ENCODE measurements at regions not wholly inside any gene's neighbourhood (a gene's known extent, or its start where the extent isn't known, plus 50 kb on each side); places are given as distances from the start of the nearest gene placed in this dataset.

DNA sequence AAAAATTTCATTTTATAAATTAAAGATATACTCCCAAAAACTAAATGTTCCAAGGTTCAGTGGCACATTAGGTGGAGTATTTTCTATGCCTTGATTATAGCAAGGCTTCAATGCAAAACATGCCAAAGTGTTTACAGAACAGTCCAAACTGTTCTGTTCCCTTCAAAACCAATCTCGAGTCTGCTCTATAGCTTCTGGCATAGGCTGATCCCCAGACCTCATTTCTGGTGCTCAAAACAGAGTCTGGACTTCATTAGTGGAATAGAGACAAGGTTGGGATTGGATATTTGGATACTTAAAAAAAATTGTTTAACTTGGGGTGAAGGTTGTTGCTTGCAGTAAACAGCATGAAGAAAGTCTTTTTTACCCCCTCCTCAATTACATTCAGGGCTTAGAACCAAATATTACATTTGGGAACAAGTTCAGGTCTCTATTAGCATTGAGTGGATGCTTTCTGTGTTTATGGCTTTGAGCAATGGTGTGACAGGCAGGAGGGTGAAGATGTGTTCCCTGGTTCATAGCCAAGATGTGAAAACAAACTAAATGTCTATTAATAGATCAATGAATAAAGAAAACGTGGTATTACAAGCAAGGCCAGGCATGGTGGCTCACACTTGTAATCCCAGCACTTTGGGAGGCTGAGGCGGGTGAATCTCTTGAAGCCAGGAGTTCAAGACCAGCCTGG is 208.1 kb upstream of the RND3 start:
- no peak for DNase-seq

DNA sequence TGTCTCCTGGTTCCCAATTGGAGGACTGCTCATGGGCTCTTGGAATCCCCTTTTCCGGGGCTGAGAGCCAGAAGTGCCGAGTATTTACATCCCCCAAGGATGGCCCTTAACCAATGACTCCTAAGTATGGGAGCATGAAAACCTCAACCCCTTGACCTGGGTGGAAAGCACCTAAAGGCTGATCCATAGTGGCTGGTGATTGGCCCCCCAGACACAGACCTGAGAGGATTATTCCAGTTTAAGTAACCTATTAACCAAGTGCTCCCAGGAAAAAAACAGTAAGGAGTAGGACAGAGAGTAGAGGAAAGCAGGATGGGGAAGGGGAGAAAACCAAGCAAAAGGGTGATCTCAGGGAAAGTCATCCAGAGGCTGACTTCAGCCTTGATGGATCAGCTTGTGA is 206.1 kb upstream of the RND3 start:
- DNase-seq, result no peak

DNA sequence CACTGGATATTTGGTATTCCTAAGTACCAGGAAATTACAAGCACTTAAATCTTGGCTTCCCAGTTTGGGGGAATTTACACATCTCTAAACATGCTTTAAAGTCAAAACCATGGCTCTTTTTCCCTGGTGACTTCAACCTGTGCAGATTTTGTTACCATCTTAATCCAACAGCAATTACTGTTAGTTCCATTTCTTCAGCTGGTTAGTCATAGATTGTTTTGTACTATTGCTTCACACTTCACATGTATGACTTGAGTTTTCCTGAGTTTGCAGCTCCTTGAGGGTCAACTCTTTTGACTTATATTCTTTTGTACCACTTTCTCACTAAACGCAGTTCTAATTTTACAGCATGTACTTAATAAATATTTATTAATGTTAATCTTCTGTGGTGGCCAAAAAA is 203.4 kb upstream of the RND3 start:
- no peak for DNase-seq

DNA sequence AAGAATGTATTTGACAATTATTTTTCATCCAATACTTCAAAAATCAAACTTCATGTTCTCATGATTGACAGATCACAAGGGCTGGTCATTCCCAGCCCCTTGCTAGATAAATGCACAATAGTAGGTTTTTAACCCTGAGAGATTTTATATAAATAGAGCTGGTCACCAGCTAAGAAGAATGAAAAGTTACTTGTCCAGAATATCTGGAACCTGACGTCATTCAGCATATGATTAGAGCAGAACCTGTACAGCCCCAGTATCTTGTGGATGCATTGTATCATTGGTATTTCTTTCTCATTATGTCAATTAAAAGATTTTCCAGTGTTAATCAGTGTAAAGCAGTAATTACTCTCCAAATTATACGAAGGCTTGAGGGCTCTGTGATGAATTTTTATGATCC is 202.8 kb upstream of the RND3 start:
- DNase-seq, result no peak

DNA sequence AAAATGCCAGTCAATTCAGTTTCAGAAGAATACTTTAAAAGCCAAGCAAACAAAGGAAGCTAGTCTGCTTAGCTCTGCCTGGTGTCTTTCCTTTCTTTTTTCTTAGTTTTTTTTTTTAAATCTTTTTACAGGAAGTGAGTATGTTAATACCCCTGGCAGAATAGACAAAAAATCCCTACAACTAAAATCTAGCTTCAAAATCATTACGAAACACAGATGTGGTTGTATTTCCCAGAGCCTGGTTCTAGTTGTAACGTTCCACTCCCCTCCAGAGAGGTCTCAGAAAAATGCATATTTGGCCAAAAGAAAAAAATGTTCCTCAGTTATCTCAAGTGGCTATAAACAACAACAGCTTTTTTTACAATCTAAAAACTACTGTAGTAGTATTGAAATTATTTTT is 202.1 kb upstream of the RND3 start:
- DNase-seq, result no peak

DNA sequence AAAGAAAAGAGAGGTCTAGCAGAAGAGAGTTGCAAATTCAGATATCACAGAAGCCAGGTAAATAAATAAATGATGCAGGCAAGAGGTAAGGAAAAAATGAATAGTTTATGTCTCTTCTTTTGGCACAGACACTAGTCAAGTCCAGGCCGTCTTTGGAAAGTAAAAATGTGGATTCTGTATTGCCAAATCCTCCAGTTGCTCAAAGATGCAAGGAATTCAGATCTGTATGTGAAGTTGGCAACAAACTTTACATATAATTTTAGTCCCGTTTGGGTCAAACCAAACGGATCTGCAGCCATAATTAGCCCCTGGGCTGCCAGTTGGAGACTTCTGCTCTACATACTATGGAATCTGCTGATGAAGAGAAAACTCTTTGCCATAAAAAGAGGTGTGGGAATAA is 200.5 kb upstream of the RND3 start:
- no peak for DNase-seq

DNA sequence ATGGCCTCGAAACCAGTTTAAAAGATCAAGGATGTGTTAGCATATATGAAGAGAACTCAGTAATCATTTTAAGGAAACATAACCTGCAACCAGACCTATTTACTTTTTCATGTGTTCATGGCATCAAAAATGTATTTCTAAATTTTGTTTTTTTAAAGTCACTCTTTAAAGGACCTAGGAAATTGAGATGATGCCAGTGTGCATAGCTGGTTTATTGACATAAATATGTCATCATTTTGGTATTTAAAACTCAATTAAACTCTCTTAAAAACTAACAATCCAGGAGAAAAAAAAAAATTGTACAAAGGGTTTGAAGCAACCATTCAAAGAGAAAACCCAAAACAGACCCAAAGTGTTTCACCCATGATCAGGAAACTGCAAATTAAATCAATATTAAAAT is 198.9 kb upstream of the RND3 start:
- no peak for DNase-seq

DNA sequence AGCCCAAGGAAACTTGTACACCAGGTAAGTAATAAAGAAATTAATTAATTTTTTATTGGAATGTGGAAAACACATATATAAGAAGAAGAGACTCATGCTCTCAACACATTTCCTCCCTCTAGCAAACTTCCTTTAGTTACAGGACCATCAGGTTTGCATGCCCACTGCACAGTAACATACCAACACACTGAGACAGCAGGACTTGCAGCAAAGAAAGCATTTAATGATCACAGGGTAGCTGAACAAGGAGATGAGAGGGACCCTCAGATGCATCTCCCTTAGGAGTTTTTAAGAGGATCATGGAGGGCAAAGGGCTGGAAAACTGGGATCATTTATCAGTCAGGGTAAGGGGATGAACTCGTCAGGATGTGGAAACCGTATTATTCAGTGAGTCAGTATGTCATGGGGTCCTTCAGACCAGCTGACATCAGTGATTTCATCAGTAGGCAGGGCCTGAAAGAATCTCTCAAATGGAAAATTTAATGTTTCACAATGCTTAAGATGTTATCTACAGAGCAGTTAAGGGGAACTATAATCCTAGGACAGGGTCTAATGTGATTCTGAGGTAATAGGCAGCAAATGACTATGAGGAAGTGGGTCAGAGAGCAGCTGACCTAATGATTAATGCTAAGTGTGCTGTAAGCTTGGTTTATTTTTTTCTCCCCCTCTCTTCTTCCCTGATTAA is 193.8 kb upstream of the RND3 start:
- DNase-seq, result peak; percentile 62

DNA sequence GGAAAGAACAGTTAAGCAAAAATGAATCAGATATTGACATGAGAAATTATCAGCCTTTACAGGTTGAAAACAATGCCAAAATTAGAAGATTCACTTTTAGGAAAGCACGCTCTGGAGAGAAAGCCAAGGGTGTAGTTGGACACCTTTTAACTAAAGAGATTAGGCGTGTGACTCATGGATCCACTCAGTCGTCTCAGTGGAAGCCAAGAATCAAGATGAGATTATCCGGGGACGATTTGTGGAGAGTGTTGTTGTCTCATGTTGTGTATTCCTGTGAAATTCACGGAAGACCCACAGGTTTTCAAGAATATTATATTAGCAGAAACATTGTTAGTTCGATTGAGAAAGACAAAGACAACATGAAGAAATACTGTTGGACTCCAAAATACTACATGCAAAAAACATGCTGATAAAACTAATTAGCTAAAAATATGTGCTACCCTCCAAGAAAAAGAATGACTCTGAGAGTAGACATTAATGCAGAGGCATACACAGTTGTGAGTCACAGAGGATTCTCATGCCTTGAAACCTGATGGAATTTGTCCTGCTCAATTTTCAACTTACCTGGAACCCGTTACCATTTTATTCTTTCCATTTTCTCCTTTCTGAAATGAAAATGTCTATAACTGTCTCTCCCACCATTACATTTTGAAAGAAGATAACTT is 192.1 kb upstream of the RND3 start:
- no peak for DNase-seq

DNA sequence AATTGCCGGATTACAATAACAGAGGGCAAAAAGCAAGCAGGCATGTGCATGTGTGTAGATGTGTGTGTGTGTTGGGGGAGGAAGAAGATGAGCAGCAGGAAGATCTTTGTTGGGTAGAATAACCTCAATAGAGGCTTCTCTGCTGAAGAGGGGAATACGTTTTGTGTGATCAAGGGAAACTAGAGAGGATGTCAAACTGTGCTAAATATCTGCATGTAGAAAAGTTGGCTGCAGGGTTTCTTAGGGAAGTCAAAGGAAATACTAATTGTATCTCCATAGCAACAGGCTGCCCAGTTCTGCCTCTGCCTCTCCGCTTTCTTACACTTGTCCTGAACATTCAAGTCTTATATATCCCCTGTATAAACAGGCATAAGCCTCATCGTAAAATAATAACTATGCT is 190.1 kb upstream of the RND3 start:
- DNase-seq, result no peak

DNA sequence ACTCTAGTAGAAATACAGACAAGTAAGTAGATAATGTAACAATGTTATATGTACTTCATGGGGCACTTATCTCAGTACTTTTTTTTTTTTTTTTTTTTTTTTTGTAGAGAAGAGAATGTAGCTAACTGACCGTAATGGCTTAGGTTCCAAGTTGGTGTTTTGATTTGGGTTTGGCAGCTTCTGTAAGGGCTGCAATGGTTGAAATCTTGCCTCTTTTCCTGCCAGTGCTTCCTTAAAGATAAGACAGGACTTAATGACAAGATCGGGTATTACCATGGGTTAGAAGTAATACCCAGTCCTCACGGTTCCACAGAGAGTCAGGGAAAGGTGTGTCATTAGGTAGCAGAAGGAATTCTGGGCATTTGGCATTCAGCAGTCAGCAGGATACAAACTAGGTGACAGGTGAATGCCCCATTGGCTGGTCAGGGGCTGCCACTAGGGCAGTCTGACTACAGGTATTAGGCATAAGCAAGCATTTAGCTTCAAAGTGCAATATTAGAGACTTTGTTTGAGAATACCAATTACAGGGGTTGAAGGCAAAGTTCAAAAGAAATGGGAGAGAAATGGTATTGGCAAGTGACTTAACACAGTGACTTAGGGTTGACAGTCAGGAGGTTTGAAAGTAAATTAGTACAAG is 189.4 kb upstream of the RND3 start:
- DNase-seq, result no peak

DNA sequence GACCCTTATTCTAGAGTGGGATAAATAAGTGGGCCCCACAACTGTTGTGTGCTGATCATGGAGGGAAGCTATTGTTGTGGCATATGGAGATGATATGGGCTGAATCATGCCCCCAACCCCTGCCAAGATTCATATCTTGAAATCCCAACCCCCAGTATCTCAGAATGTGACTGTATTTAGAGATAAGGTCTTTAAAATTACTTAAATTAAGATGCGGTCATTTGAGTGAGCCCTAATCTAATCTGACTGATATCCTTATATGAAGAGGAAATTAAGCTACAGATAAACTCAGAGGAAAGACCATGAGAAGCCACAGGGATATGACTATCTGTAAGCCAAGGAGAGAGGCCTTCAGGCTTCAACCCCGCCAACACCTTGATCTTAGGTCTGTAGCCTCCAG is 188.3 kb upstream of the RND3 start:
- peak; percentile 6 for DNase-seq

DNA sequence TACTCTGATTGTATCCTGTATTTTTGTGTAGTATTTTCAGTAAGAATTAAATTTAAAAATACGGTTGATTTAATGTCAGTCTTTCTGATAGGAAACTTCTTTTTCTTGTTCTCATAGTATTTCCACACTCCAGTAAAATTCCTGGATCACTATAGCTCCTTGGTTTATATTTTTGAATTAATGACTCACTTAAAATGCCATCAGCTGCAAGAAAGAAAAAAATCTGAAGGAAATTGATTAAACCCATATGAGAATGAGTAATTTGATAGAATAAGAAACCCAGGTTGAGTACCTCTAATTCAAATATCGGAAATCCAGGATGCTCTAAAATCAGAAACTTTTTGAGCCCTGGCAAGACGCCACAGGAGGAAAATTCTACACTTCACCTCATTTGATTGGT is 186.8 kb upstream of the RND3 start:
- no peak for DNase-seq

DNA sequence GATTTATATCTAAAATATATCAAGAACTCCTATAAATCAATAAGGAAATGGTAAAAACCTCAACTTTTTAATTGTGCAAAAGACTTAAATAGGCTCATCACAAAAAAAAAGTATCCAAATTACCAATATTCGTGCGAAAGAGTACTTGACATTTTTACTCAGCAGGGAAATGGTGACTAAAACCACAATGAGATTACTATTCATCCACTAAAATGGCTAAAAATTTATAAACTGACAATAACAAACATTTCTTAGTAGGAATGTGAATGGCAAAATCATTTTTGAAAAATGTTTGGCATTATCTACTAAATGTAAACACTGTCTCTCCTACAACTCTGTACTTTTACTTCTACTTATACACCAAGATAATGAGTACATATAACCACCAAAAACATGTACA is 184.8 kb upstream of the RND3 start:
- no peak for DNase-seq

DNA sequence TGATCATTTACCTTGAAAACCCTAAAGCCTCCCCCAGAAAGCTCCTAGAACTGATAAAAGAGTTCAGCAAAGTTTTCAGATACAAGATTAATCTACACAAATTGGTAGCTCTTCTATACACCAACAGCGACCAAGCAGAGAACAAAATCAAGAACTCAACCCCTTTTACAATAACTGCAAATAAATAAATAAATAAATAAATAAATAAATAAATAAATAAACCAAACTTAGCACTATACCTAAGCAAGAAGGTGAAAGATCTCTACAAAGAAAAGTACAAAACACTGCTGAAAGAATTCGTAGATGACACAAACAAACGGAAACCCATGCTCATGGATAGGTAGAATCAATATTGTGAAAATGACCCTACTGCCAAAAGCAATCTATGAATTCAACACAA is 182.0 kb upstream of the RND3 start:
- no peak for DNase-seq

DNA sequence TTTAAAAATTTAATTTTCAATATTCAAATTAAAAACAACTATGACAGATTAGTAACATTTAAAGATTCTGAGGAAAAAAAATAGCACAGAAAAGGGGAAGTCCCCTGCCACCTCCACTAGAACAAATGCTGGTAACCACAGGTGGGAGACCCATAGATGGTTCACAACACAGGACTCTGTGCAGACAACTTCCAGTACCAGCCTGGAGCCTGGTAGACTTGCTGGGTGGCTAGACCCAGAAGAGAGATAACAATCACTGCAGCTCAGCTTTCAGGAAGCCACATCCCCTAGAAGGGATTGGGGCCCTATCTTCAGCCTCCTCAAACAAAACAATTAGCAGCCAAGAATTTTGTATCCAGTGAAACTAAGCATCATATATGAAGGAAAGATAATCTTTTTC is 179.6 kb upstream of the RND3 start:
- DNase-seq, result peak; percentile 3

DNA sequence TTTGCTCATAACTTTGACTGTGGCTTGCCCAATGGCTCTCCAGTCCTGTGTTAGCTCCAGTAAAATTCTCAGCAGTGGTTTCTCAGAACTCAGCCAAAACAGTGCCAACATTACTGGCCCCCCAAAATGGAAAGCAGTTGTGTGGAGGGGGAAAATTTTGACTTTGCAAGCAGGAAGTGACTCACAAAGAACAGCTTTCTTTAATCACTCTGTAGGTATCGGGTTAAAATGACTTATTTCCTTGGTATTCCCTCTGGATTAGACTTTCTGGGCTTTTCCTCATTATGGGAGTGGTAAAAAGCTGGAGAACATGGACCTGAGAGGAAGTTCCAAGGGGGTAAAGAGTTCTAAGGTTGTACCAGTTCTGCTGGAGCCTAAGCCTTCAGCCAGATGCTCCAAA is 175.7 kb upstream of the RND3 start:
- no peak for DNase-seq

DNA sequence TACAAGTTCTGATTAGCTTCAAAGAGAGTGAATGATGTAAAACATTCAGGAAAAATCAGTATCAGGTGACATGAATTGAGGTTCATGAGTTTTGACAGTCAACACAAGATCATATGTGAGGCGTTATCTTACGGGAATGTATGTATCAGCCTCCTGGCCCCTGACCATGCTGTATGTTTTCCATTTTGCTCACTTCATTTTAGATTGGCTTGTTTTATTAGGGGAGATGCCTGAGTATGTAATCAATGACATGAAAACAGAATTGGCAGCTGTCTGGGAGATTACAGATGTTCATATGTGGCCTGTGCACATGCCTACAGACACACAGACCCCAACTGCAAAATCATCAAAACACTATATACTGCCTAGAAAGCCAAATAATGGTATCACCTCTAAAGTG is 168.5 kb upstream of the RND3 start:
- DNase-seq, result no peak

DNA sequence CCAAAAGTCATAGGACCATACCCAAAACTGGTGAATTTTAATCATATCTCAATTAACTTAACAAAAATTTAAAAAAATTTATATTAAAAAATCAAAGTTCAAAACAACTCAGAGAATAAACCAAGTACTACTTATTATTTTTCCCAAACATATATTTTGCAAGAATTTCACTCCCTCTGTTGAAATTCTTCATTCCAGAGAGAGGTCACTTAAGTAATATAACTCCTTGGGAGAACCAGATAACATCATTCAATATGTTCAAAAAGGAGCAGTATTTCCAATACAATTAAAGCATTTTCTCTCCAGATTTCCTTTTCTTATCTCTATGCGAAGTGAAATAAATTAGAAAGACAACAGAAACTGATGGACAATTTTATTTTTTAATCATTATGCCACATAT is 165.9 kb upstream of the RND3 start:
- no peak for DNase-seq

DNA sequence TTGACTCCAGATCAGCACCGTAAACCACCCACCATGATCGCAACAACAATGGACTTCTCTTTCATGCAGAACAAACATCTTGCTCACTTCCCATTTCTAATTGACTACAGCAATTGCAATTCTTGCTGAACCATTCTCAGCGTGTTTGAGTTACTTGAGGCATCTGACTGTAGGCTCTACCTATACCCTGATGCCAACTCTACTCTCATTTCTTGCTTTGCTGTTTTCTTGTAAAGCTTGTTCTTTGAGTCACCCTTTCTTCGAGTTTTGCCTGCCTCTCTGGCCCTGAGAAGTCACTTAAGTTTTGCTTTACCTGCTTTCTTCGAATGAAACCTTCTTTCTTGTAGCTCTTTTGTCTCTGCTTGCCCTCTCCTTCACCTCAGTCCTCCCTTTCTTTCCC is 160.5 kb upstream of the RND3 start:
- DNase-seq, result no peak

DNA sequence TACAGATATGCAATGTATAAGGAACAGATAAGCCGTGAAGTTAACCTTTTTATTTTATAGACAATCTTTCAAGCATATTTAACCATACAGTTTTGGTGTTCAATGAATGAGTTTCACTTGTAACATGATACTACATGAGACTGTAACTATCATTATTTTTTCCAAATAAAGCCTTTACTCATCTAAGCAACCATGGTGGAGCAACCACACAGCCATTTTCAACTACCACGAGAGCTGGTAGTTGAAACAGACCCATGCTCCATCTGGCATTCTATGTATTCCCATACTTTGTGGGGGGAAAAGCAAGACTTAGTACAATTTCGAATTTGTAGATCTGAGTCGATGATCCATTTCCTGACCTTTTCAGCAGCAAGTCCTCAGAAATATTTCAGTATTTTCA is 159.3 kb upstream of the RND3 start:
- DNase-seq, result no peak

DNA sequence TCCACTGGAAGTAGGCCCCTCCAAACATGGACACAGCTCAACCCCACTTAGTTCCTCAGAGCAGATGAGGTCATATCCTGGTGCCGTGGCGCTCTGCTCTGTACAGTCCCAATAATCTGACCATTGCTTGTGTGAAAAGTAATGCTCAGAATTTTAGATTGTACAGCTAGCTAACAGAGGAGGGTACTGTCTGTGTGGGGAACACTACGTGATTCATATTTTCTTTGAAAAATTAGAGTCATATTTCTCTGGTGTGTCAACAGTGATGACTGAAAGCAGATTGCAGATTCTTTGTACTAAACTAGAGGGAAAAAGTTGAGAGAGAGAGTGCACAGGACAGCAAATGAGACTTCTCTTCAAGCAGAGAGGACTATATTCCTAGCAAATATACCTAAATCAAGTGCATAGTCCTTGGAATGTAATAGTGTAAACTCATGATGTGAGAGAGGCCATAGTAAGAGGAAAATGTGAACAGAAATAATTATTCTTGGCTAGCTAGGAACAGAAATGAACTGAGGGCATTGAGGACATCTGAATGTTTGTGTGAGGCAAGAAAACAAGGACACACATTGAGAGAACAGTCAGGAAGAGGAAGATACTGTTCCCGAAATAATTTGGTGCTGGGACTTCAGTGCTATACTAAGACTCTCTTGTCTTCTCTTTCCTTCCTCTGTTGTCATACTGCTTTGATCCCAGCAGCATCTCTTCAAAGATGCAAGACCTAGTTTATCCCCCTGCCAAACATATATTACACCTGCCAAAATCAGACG is 157.0 kb upstream of the RND3 start:
- no peak for DNase-seq

DNA sequence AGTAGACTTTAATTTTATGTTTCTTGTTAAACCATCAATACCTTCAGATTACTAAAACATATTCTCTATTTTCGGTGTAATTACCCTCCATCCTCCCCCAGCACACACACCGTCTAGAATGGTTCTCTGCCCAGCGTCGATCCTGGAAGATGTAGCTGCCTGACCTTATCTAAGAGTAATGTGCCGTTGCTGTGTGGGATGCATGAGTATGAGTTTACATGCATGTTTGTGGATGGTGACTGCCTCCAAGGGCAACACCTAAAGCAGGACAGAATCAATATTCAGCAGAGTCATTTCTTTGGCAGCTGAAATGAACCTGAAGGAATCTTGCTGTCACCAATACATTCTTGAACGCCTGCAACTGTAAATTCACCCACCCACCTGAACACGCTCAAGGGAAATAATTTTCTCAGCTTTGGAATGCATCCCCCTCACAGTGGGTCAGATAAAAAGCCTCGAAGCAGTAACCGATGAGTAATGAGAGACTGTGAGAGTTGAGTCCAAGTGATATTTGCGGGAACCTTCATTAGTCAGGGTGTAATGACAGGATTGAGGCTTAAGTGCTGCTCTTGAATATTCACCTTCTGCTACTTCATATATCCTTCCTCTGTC is 155.8 kb upstream of the RND3 start:
- DNase-seq, result no peak

All from hematopoietic multipotent progenitor cell treated with erythropoietin and hydrocortisone succinate and interleukin-3 and kit ligand, for 4 days (in vitro differentiated cells).